Tibial nerve (tissue), 4 donors: ENCODE measurements at regions not wholly inside any gene's neighbourhood (a gene's known extent, or its start where the extent isn't known, plus 50 kb on each side); places are given as distances from the start of the nearest gene placed in this dataset.

Experiments used
- DNase-seq, 2 donors: peaks; one replicate each; pipeline ENCODE4 v3.0.0-alpha.2; 2019; ENCODE audit warnings: low spot score in 2 of 2
- H3K27ac ChIP-seq, 4 donors: fragments of 200-600 bp; sonication (generic) in 3 of 4; one replicate each; pipeline ENCODE4 v1.5.1; 2017 to 2019; ENCODE audit warnings: mild to moderate bottlenecking in 1 of 4
- H3K27me3 ChIP-seq, 2 donors: fragments of 200-600 bp; sonication (generic) in 1 of 2; one replicate each; pipeline versions ENCODE4 v1.5.1 to v1.6.0; 2017 to 2019
- H3K36me3 ChIP-seq, 3 donors: fragments of 200-600 bp; sonication (generic); one replicate each; pipeline ENCODE4 v1.5.1; 2018 to 2019
- H3K4me1 ChIP-seq, 4 donors: fragments of 200-600 bp; sonication (generic) in 3 of 4; one replicate each; pipeline ENCODE4 v1.5.1; 2017 to 2019
- H3K4me3 ChIP-seq, 4 donors: fragments of 200-600 bp; sonication (generic) in 3 of 4; one replicate each; pipeline ENCODE4 v1.5.1; 2017 to 2019; ENCODE audit warnings: mild to moderate bottlenecking in 1 of 4, moderate library complexity in 1 of 4
- H3K9me3 ChIP-seq, 4 donors: fragments of 200-600 bp; sonication (generic) in 3 of 4; one replicate each; pipeline ENCODE4 v1.5.1; 2017 to 2019
- EP300 ChIP-seq, 2 donors: sonication (generic); formaldehyde crosslinking; IDR thresholded peaks; one replicate each; pipeline ENCODE4 v1.6.1; 2017; ENCODE audit warnings: antibody characterized with exemption in 2 of 2, mild to moderate bottlenecking in 1 of 2
- POLR2A ChIP-seq, 2 donors: fragments of 450-650 bp; IDR thresholded peaks; one replicate each; pipeline ENCODE4 v1.6.1; 2017; ENCODE audit warnings: antibody characterized with exemption in 2 of 2, mild to moderate bottlenecking in 2 of 2, moderate library complexity in 2 of 2
- WGBS, 2 donors: methylation state at CpG; one replicate each; pipeline ENCODE4 v1.1.5; 2018; 5-methylcytosine and 5-hydroxymethylcytosine counted together
- TF ChIP-seq, protein P1 (sequence below), 5 experiments: fragments of 200-600 bp in 3 of 5; fragments of 450-650 bp in 2 of 5; sonication (generic) in 3 of 5; IDR thresholded peaks; one replicate each; pipeline ENCODE4 v1.5.1; 2016 to 2019; ENCODE audit warnings: antibody characterized with exemption in 5 of 5, mild to moderate bottlenecking in 3 of 5, moderate library complexity in 2 of 5

DNA sequence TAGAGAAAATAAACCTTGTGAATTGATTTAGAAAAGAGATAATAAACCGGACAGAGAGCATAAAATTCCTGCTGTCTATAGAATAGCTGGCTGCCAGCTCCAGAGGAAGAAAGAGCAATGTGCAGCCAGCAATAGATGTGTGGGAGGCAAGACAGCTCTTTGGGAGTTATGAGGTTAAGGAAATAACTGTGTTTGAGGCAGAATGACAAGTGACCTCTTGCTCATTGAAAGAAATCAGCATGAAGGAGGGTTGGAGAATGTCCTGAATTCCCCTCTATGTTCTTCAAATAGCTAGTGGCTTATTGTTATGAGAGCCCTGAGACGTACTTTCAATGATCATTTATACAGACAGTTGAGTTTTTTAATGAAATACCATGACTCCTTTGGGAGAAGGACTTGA lies 1009.9 kb upstream of the NXPH2 start:
- DNase-seq = no peak
- Histone ChIP-seq H3K36me3 (no peaks in the 10 kb centered on the region), H3K4me3 (no peak overlapping the region), H3K4me1 (peaks cover 0 to 8% (median 0%) of the 10 kb centered on the region in 4 donors), H3K27ac (no peak overlapping the region), H3K9me3 (no peaks in the 10 kb centered on the region), H3K27me3 (no peaks in the 10 kb centered on the region)
- TF ChIP-seq, protein P1, sequence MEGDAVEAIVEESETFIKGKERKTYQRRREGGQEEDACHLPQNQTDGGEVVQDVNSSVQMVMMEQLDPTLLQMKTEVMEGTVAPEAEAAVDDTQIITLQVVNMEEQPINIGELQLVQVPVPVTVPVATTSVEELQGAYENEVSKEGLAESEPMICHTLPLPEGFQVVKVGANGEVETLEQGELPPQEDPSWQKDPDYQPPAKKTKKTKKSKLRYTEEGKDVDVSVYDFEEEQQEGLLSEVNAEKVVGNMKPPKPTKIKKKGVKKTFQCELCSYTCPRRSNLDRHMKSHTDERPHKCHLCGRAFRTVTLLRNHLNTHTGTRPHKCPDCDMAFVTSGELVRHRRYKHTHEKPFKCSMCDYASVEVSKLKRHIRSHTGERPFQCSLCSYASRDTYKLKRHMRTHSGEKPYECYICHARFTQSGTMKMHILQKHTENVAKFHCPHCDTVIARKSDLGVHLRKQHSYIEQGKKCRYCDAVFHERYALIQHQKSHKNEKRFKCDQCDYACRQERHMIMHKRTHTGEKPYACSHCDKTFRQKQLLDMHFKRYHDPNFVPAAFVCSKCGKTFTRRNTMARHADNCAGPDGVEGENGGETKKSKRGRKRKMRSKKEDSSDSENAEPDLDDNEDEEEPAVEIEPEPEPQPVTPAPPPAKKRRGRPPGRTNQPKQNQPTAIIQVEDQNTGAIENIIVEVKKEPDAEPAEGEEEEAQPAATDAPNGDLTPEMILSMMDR (IDR thresholded peaks at IDR 0.05) = no peak
- TF ChIP-seq EP300 (IDR thresholded peaks at IDR 0.05) (no peak), POLR2A (IDR thresholded peaks at IDR 0.05) (no peak)
- WGBS, 2 donors = 16 to 22% methylated on average over 2 of the region's 2 CpGs

DNA sequence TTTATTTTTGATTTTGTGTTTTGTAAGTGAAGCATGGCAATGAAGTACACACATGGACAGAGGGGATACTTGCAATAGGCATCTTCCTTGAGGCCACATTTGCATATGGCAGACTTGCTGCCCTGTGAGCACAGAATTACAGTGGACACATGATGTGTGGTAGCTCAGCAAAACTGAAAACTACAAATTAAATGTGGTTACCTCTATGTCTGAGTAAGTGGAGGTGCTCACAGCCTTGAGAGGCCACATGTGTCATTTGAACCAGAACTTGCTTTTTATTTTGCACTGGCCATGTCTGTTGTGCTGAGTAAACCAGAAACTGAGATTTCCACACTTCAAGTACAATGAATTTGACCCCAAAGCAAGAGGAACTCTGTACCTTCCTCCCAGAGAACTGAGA lies 998.5 kb upstream of the NXPH2 start:
- Histone ChIP-seq H3K4me1 (no peaks in the 10 kb centered on the region), H3K27ac (no peak overlapping the region), H3K36me3 (no peaks in the 10 kb centered on the region), H3K9me3 (no peaks in the 10 kb centered on the region), H3K4me3 (no peak overlapping the region), H3K27me3 (no peaks in the 10 kb centered on the region)
- DNase-seq = no peak
- TF ChIP-seq POLR2A (IDR thresholded peaks at IDR 0.05) = no peak
- TF ChIP-seq, protein P1 (IDR thresholded peaks at IDR 0.05) = no peak
- TF ChIP-seq EP300 (IDR thresholded peaks at IDR 0.05) = no peak

DNA sequence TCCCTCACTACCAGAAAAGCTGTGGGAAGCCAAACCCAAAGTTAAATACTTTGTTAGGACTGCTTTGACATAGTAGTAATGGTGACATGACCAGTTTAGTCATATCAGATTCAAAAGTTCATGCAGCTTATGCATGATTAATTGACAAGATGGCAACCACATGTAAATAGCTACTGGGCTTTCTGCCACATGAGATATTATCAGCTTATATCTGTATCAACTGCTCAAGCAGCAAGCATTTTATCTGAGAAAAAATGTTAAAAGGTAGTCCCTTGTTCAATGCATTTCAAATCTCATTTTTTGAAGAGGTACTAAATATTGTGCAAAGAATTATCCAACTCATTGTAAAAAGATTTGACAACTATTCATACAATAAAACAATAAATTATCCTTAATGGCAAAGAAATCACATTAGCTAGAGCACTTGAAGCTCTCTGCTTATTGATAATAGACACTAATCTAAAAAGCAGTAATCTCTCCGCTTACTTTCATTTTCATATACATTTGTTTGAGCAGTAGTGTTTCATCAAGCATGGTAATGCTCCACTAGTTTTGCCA lies 993.6 kb upstream of the NXPH2 start:
- H3K27ac ChIP-seq = no peak overlapping the region
- H3K9me3 ChIP-seq = no peaks in the 10 kb centered on the region
- no peak for DNase-seq
- no peaks in the 10 kb centered on the region for H3K27me3 ChIP-seq
- H3K4me1 ChIP-seq = no peaks in the 10 kb centered on the region
- TF ChIP-seq, protein P1 (IDR thresholded peaks at IDR 0.05) = no peak
- no peak for TF ChIP-seq EP300 (IDR thresholded peaks at IDR 0.05)
- TF ChIP-seq POLR2A (IDR thresholded peaks at IDR 0.05) = no peak
- H3K4me3 ChIP-seq = no peak overlapping the region
- H3K36me3 ChIP-seq = no peaks in the 10 kb centered on the region
- 95 to 98% methylated on average over 1 of the region's 1 CpG for WGBS, 2 donors

DNA sequence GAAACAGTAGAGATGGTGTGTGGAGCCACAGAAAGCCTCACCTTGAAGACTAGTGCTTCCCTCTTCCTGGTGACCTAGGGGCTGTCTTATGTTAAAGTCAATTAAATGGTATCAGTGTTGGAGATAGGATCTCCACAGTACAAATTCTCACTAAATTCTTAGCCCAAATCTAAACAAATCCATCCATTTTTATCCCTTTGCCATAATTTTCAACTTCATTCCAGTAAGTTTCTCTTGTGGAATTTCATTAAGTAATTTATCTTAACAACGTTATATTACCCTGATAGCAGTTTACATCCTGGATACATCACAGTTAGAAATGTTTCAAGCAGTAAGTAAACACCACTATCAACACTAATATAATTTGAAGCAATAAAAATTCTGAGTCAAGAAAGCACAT lies 989.4 kb upstream of the NXPH2 start:
- no peaks in the 10 kb centered on the region for H3K4me1 ChIP-seq
- H3K36me3 ChIP-seq = no peaks in the 10 kb centered on the region
- TF ChIP-seq EP300 (IDR thresholded peaks at IDR 0.05) = no peak
- TF ChIP-seq POLR2A (IDR thresholded peaks at IDR 0.05) = no peak
- TF ChIP-seq, protein P1 (IDR thresholded peaks at IDR 0.05) = no peak
- H3K4me3 ChIP-seq = no peak overlapping the region
- no peaks in the 10 kb centered on the region for H3K27me3 ChIP-seq
- no peak overlapping the region for H3K27ac ChIP-seq
- H3K9me3 ChIP-seq = no peaks in the 10 kb centered on the region
- whole genome bisulfite sequencing, 2 donors = 76 to 83% methylated on average over 1 of the region's 1 CpG
- DNase-seq = no peak

DNA sequence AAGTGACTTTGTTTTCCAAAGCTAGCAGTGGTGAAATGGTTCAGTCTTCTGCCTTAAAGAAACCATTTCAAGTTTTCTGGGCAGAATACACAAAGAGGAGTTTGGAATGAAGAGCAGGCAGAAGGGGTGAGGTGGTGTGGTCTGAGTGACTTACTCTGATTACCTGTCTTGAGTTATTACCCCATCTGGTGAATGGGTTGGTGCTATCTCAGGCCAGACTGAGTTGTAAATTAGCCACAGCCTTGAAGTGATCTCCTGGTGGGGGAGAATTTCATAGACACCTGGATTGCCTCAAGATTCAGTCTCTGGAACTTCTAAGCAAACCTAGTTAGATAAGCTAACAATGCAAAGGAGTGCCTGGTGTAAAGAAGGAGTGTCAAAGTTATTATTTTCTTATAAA lies 983.5 kb upstream of the NXPH2 start:
- H3K36me3 ChIP-seq = no peaks in the 10 kb centered on the region
- H3K4me3 ChIP-seq = no peak overlapping the region
- TF ChIP-seq EP300 (IDR thresholded peaks at IDR 0.05) (no peak), POLR2A (IDR thresholded peaks at IDR 0.05) (no peak)
- TF ChIP-seq, protein P1 (IDR thresholded peaks at IDR 0.05) = no peak
- H3K27ac ChIP-seq = no peak overlapping the region
- DNase-seq = no peak
- H3K27me3 ChIP-seq = no peaks in the 10 kb centered on the region
- H3K4me1 ChIP-seq = no peaks in the 10 kb centered on the region
- no peaks in the 10 kb centered on the region for H3K9me3 ChIP-seq
